HG03060 (cell line): ENCODE measurements at regions not wholly inside any gene's neighbourhood (a gene's known extent, or its start where the extent isn't known, plus 50 kb on each side); places are given as distances from the start of the nearest gene placed in this dataset.
A peak's percentile ranks its signal among the peaks of the same experiment; 100 is the strongest.
"Not testable (repeated sequence)": the region's sequence is repeated elsewhere in the genome, so short reads cannot be mapped to it uniquely, and the experiment has no call there.

Experiments
- ATAC-seq: cut with Tn5 transposase; IDR thresholded peaks from one replicate; pipeline ENCODE4 v1.9.1; 2021; ENCODE audit warnings: low read depth, moderate number of reproducible peaks; ENCODE audit not compliant: unreplicated experiment

DNA sequence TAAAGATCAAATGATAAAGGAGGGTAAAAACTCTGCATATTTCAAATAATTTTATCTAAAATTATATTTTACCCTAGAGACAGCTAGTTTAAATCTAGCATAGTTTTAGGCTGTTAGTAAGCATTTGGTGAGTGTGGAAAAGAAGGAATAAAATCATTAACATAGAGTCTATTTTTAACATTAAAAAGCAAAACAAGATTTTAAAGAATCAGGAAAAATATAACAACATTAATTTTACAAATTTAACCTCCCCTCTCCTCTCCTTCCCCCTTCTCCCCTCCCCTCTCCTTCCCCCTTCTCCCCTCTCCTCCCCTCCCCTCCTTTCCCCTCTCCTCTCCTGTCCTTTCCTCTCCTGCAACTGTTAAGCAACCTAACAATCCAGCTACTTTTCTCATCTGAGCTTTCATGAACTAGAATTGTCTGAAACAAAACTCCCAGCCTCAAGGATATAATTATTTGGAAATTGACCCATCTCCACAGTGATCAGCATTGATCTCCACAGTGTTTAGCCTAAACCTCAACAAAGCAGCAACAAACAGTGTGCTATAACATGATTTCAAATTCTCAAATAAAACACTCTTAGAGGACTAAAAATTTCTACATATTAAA, 293.2 kb downstream of the PPP1R3A start:
- ATAC-seq: no peak

DNA sequence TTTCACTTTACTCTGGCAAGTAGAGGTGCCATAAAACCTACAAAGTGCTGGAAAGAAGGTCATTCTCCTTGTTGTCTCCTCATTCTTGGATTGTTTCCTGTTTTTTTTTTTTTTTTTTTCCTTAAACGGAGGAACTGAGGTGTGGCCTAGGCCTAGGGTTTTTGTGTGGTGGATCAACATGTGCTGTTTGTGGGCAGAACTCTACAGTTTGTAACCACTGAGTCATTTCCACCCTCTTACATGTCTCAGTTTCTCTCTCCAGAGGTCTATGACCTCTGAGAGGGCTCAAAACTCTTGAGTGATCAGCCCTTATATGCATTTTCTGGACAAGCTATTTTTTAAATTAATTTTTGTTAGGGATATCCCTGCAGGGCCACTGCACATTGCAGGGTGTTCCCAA, 296.0 kb downstream of the PPP1R3A start:
- ATAC-seq: no peak

DNA sequence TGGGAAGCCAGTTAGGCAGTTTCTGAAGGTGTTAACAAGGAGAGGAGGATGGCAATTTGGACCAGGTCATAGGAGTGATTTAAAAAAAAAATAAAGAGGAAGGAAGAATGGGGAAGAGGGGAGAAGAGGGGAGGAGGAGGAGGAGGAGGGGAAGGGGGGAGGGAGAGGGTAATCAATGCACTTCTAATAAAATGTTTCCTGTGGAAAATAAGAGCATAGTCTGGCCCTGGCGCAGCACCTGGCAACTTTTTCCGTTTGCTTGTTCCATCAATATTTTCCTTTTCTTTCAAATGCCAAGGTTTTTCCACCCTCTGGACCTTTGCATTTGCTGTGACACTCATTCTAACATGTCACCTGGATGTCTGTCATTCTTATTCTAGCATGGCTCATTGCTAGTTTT, 308.2 kb downstream of the PPP1R3A start:
- ATAC-seq: no peak

DNA sequence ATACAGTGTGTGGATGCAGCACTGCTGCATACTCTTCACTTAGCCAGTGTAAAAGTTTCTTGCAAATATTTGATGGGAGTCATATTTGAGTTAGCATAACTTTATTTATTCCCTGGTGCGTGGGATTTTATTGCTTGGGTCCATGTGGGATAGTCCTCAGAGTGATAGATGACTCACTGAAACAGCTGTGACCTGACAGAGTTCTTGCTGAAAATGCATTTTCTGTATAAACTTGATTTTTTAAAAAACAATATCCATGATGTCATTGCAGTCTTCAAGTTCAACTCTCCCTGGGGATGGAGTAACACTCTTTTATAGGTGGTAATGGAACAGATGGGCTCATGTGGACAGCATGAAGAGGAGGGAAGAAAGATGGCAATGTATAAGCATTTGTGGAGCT, 310.0 kb downstream of the PPP1R3A start:
- ATAC-seq: no peak

DNA sequence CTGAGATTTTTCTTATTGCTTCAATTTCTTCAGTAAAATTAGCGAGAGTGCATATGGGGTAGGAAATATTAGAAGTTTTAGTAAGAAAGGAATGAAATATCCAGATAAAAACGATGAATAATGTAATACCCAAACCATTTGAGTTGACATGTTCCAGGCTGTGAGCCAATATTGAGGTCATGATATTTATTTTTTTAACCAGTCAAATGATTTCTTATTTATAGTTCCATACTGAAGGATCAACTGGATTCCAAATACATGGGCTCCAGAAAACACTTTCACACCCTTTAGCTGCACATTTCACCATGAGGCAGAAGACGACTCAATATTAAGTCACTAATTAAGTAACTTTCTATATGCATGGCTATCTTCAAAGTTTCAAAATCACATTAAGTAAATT, 312.5 kb downstream of the PPP1R3A start:
- no peak for ATAC-seq

DNA sequence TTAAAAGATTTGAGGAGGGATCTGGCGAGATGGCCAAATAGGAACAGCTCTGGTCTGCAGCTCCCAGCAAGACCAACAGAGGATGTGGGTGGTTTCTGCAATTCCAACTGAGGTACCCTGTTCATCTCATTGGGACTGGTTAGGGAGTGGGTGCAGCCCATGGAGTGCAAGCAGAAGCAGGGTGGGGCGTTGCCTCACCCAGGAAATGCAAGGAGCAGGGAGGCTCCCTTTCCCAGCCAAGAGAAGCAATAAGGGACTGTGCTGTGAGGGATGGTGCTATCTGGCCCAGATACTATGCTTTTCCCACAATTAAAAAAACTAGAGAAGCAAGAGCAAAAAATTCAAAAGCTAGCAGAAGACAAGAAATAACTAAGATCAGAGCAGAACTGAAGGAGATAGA, 318.4 kb downstream of the PPP1R3A start:
- not testable (repeated sequence) for ATAC-seq

DNA sequence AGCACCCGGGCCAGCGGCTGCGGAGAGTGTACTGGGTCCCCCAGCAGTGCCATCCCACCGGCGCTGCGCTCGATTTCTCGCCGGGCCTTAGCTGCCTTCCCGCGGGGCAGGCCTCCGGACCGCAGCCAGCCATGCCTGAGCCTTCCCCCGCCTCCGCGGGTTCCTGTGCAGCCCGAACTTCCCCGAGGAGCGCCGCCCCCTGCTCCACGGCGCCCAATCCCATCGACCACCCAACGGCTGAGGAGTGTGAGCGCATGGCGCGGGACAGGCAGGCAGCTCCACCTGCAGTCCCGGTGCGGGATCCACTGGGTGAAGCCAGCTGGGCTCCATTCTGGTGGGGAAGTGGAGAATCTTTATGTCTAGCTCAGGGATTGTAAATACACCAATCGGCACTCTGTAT, 325.4 kb downstream of the PPP1R3A start:
- not testable (repeated sequence) for ATAC-seq

DNA sequence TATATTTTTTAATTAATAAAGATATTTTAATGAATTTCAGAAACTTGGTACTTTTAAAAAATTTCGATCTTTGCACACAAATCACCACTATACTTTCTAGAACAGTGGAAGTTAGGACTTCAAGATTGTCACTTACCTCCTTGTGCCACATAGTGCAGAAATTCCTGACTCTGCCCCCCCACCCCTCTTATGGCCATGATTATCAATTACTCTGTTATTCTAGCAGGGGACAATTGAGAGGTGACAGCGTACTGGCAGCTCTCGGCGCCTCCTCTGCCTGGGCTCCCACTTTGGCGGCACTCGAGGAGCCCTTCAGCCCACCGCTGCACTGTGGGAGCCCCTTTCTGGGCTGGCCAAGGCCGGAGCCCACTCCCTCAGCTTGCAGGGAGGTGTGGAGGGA, 325.9 kb downstream of the PPP1R3A start:
- not testable (repeated sequence) for ATAC-seq

DNA sequence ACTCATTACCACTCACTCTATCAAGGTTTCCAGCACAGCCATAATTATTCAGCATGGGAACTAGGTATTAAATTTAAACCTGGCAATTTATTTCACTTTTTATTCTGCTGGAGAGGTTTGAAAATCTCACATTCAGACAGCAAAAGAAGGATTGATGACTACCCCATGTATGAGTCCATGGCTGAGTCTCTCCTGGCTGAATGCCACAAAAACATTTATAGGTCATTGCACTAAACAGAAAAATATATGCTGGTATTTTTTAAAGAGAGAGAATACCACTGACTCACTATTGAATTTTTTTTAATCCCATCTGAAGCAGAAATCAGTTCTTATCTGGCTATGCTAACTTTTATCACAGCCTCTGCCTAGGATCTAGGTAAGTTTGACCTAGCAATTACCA, 336.3 kb downstream of the PPP1R3A start:
- no peak for ATAC-seq

DNA sequence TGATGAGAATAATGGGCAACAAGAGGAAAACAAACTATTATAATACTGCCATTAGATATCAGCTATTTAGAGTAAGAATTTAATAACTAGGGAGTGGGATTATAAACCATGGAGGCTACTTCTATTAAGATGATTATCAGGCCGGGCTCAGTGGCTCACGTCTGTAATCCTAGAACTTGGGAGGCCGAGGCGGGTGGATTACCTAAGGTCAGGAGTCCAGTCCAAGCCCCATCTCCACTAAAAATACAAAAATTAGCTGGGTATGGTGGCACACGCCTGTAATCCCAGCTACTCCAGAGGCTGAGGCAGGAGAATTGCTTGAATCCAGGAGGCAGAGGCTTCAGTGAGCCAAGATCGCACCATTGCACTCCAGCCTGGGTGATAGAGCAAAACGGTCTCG, 355.6 kb downstream of the PPP1R3A start:
- ATAC-seq: not testable (repeated sequence)

DNA sequence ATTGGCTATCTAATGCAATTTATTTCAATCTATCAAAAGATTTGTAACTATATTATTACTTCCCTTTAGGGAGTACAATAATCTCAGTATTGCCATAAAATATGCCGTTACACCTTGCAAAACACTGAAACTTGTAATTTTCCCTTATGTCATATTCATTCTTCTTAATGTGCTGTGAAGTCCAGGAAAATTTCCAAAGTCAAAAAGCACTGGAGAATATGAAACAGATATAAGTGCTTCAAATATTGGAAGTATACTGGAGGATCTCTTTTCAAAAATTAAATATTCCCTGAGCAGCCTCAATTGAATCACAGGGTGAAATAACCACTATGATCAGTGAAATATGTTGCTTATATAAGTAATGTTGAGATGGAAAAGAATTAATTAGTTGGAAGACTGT, 356.0 kb downstream of the PPP1R3A start:
- ATAC-seq: no peak

DNA sequence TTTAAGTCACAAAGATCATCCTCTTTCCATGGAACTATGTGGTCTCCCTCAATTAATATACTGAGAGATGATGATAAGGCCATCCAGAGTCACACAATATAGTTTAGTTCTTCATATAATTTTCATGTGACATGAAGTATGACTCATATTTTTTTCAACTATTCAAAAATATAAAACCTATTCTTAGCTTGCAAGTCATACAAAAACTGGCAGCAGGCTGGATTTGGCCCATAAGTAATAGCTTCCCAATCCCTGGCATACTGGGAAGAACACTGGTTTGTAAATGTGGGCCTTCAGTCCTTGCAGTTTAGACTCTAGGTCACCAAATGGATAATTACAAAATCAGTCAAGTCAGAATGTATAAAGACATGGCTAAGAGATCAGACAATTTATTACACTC, 356.6 kb downstream of the PPP1R3A start:
- ATAC-seq: no peak

DNA sequence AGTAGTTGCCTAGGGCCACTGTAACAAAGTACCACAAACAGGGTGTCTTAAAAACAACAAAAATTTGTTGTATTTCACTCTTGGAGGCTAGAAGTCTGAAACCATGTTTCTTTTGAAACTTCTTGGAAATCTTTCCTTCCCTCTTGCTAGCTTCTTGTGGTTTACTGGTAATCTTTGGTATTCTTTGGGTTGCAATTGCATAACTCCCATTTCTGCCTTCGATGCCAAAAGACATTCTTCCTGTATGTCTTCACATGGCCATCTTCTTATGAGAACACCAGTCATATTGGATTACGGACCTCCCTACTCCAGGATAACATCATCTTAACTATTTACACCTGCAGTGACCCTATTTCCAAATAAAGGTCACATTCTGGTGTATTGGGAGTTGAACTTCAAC, 357.4 kb downstream of the PPP1R3A start:
- no peak for ATAC-seq

DNA sequence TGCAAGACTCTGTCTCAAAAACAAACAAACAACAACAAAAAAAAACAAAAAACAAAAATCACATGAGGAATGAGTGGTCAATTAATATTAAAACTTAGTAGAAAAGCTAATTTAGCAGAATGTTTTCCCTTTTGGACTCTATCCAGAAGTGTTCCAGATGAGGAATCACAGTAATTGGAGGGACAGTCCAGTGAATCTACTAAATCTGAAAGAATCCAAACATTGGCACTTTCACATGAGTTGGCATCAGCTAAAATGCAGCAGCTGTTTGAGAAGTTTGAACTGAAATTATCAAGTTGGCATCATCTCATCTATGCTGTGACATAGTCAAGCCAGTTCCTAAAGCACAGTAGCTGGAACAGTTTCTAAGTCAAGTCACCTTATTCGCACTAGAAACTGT, 367.8 kb downstream of the PPP1R3A start:
- ATAC-seq: no peak

DNA sequence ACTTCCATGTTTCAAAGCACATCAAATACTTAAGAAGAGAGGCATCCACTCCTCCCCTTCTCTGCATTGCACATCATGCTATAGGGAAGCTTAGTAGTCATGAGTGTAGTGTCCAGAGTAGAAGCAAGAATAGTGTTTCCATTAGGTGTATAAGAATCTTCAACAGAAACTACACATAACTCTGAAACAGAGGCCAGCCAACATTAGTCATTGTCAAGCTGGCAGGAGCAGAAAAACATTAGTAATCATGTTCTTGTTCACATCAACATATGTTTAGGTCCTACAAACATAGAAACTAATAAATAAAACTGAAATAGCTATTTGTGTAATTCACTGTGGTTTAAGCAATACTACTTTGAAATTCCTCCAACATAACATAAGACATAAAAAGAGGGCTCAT, 370.2 kb downstream of the PPP1R3A start:
- no peak for ATAC-seq

DNA sequence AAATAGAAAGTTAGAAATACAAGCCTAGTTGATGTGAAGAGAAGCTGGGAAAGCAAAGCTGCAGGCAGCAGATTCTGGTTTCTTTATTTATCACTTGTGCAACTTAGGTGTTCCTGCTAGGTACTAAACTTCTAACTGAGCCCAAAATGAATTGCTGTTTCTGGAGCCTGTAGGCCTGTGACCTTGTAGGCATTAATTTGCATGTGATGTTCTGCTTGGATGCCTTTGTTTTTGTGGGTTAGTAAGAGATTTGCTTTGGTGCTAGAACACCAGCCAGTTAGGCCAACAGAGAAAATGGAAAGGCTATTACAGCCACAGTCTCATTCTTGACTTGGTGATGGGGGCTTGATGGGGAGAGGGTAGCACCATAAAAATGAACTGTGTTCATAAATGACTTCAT, 370.7 kb downstream of the PPP1R3A start:
- ATAC-seq: peak; percentile 61

DNA sequence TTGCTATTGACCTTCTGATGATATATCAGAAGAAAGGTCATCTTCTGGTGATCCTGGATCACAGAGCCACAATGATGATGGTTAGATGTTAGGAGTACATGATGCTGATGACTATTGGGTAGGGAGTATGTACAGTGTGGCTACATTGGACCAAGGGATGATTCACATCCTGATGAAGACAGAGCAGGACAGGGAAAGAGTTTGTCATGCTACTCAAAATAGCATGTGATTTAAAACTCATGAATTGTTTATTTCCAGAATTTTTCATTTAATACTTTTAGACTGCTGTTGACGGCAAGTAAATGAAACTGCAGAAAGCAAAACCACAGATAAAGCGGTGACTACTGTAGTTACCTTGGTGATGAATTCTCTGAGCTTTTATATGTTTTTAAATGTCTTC, 397.3 kb downstream of the PPP1R3A start:
- ATAC-seq: no peak

DNA sequence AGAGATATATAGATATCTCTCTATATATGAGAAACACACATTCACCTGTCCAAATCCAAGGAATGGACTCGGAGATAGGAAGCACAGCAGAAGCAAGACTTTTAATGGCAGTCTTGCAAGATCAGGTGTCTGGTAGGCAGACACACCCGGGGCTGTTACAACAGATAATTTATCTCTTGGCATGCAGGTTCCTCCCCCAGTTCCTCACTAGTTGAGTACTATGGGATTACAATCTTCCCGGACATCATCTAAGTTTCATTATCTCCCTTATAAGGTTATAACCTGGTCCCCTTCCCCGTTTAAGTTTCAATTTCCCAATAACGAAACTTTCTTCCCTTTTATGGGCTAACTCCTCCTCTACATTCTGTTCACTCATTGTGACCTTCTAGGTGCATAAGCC, 399.3 kb downstream of the PPP1R3A start:
- ATAC-seq: no peak

DNA sequence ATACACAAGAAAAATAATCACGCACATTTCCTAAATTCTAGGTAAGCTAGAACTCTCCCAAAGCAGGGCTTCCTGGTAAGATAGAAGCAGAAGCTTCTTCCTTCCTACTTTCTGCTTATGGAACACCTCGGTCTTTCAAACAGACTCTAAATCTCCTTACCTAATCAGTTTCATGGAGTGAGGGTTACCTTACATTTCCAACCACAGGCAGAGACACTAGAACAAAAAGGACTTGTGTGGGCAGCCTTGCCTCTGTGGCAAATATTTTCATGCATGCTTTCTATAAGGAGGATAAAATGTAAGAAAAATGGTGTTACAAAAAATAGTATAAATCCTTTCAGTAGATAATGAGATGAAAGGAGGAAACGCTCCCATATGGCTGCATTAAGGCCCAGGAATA, 386.3 kb upstream of the SMIM30 start:
- no peak for ATAC-seq

DNA sequence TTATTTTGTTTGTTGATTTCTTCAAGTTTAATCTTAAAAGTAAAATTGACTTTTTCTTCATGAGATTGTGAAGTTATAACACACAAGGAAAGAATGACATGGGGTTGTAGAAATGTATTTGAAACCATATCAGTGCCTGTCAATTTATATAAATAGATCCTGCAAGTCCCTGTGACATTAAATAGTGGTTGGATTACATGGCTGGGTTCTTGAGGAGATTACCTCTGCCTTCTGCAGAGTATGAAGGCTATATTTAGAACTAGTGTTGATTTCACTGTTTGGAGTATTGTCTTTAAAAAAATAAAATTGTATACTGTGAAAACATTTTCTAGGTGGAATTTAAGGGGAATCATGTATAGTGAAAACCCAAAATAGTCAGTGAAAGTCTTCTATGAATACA, 385.8 kb upstream of the SMIM30 start:
- no peak for ATAC-seq

DNA sequence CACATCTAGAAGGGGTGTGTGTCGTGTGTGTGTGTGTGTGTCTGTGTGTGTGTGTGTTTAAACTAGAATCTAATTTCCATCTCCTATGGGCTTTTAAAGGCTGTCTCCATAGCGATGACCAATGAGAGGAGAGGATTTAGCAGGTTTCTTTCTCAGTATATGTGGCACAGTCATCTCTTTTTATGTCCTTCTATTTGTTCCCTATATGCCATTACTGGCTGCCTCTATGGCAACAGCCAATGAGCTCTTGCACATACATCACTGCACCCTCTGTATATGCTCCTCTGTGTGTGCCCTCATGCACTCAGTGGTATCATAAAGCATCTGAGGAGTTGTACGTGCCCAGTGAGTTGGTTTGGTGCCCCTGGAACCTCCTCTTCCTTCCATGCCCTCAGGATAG, 378.2 kb upstream of the SMIM30 start:
- not testable (repeated sequence) for ATAC-seq

DNA sequence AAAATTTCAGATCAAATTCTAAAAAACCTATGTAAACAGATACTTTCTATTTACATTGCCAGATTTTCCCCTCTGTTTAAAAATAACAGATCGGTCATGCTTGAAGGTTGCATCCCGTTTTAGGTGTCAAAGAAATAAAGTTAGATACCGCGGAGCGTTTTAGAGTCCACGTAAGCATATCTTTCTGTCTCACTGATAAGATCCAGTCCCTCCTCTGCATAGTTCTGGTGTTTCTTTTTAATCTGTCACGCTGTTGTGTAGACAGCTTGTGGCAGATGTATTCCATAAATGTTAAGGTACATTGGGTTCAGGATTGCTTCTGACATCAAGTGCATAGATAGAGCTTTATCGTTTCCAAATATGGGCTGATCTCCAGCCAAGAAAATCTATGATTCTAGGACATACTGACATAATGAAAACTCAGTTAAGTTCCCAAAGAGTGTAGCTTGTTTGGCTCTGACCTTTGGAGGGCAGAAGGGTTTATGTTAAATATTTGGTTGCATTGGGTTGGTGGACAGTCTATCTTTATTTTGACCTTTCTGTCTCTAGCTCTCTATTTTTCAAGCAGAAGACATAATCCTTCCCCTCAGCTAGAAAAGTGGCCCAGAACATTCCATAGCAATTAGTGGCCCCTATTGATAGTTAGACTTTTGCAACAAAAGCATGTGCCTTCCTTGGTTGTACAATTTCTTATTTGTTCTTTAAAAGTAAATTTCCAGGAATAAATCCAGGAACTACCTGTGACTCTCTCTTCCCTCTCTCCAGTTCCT, 376.6 kb upstream of the SMIM30 start:
- not testable (repeated sequence) for ATAC-seq
